Bronchial epithelial cell (primary cell): ENCODE measurements at regions not wholly inside any gene's neighbourhood (a gene's known extent, or its start where the extent isn't known, plus 50 kb on each side); places are given as distances from the start of the nearest gene placed in this dataset.

Experiments
- DNase-seq: peaks from one replicate; pipeline ENCODE4 v3.0.0-alpha.2; 2010; ENCODE audit warnings: low read depth
- FAIRE-seq: peaks from 2 replicates; lab custom pipeline; 2011; peaks lifted over from hg19 to GRCh38; lab: Jason Lieb, UNC
- H3K27me3 ChIP-seq: 2 replicates; pipeline ENCODE4 v1.5.1; 2011; ENCODE audit warnings: low read length; ENCODE audit not compliant: control insufficient read depth, insufficient read depth
- H3K36me3 ChIP-seq: 2 replicates; pipeline ENCODE4 v1.5.1; 2011; ENCODE audit warnings: low read length; ENCODE audit not compliant: control insufficient read depth, insufficient read depth
- H3K4me3 ChIP-seq: 2 replicates; pipeline ENCODE4 v1.5.1; 2011; ENCODE audit warnings: mild to moderate bottlenecking, low read depth, low read length, control low read depth
- TF ChIP-seq, protein P1 (sequence below): IDR thresholded peaks from 2 replicates; pipeline ENCODE4 v1.5.1; 2011; ENCODE audit warnings: mild to moderate bottlenecking, moderate library complexity, low read length, control low read depth, inconsistent platforms; ENCODE audit not compliant: insufficient read depth, severe bottlenecking

DNA sequence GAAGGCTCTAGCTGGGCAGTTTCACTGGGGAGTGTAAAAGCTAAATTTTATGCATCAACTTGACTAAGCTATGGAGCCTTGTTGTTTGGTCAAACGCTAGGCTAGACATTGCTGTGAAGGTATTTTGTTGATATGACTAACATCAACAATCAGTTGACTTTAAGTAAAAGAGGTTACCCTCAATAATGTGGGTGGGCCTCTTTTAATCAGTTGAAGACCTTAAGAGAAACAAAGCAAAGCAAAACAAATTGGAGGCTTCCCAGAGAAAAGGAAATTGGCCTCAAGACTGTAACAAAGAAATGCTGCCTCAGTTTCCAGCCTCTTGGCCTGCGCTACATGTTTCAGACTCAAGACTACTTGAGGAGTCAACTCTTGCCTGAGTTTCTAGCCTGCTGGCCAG is 50.0 kb upstream of the TSC22D1 start:
- Histone ChIP-seq H3K4me3 (no peak overlapping the region), H3K36me3 (no peaks in the 10 kb centered on the region), H3K27me3 (no peaks in the 10 kb centered on the region)
- TF ChIP-seq, protein P1, sequence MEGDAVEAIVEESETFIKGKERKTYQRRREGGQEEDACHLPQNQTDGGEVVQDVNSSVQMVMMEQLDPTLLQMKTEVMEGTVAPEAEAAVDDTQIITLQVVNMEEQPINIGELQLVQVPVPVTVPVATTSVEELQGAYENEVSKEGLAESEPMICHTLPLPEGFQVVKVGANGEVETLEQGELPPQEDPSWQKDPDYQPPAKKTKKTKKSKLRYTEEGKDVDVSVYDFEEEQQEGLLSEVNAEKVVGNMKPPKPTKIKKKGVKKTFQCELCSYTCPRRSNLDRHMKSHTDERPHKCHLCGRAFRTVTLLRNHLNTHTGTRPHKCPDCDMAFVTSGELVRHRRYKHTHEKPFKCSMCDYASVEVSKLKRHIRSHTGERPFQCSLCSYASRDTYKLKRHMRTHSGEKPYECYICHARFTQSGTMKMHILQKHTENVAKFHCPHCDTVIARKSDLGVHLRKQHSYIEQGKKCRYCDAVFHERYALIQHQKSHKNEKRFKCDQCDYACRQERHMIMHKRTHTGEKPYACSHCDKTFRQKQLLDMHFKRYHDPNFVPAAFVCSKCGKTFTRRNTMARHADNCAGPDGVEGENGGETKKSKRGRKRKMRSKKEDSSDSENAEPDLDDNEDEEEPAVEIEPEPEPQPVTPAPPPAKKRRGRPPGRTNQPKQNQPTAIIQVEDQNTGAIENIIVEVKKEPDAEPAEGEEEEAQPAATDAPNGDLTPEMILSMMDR: no peak
- FAIRE-seq (no peak), DNase-seq (no peak)
